ENCODE measurements at regions not wholly inside any gene's neighbourhood (a gene's known extent, or its start where the extent isn't known, plus 50 kb on each side); places are given as distances from the start of the nearest gene placed in this dataset.

- no peak for DNase-seq
Measured at GRCh38 chr10:120984221-120984620, 133.1 kb downstream of the WDR11 start.

- DNase-seq, result no peak
Measured at GRCh38 chr10:120987359-120987758, 136.2 kb downstream of the WDR11 start.

- no peak for DNase-seq
Measured at GRCh38 chr10:120988751-120989150, 137.6 kb downstream of the WDR11 start.

- no peak for DNase-seq
Measured at GRCh38 chr10:120989279-120989678, 138.1 kb downstream of the WDR11 start.

- DNase-seq, result no peak
Measured at GRCh38 chr10:120989996-120990598, 138.9 kb downstream of the WDR11 start.

- DNase-seq, result no peak
Measured at GRCh38 chr10:120990831-120991230, 139.7 kb downstream of the WDR11 start.

GRCh38 chr10:120993089-120993488, 141.9 kb downstream of the WDR11 start:
- no peak for DNase-seq

GRCh38 chr10:120995768-120996167, 144.6 kb downstream of the WDR11 start:
- DNase-seq, result no peak

GRCh38 chr10:120996456-120997034, 145.4 kb downstream of the WDR11 start:
- no peak for DNase-seq

GRCh38 chr10:120997313-120997712, 146.2 kb downstream of the WDR11 start:
- DNase-seq, result no peak

GRCh38 chr10:120997756-120998155, 146.6 kb downstream of the WDR11 start:
- no peak for DNase-seq

GRCh38 chr10:120998251-120998650, 147.1 kb downstream of the WDR11 start:
- DNase-seq, result no peak

- no peak for DNase-seq
Measured at GRCh38 chr10:120998782-120999285, 147.7 kb downstream of the WDR11 start.

GRCh38 chr10:120999868-121000267, 148.7 kb downstream of the WDR11 start:
- DNase-seq, result no peak

GRCh38 chr10:121002586-121003205, 151.5 kb downstream of the WDR11 start:
- DNase-seq, result no peak

- no peak for DNase-seq
Measured at GRCh38 chr10:121005948-121006587, 154.9 kb downstream of the WDR11 start.

GRCh38 chr10:121007264-121007663, 156.1 kb downstream of the WDR11 start:
- DNase-seq, result no peak

GRCh38 chr10:121015916-121016315, 164.8 kb downstream of the WDR11 start:
- DNase-seq, result no peak

GRCh38 chr10:121024905-121025584, 173.9 kb downstream of the WDR11 start:
- DNase-seq, result no peak

GRCh38 chr10:121025731-121026130, 174.6 kb downstream of the WDR11 start:
- DNase-seq, result no peak

GRCh38 chr10:121027371-121027770, 176.2 kb downstream of the WDR11 start:
- no peak for DNase-seq

GRCh38 chr10:121032460-121032859, 181.3 kb downstream of the WDR11 start:
- DNase-seq, result no peak

GRCh38 chr10:121033366-121033765, 182.2 kb downstream of the WDR11 start:
- peak; percentile 1 for DNase-seq

All from DMS79 treated with DMSO at 0.1 percent for 48 hours (cell line).